ENCODE measurements at regions not wholly inside any gene's neighbourhood (a gene's known extent, or its start where the extent isn't known, plus 50 kb on each side); places are given as distances from the start of the nearest gene placed in this dataset.

- DNase-seq (ENCODE audit: low read depth, low spot score): no peak
- no peak overlapping the region for H3K4me3 ChIP-seq (ENCODE audit: low read length)
Measured at GRCh38 chr2:217724471-217724870, 278.3 kb downstream of the TNS1 start.

- no peak for DNase-seq (ENCODE audit: low read depth, low spot score)
- H3K4me3 ChIP-seq (ENCODE audit: low read length): no peak overlapping the region
Measured at GRCh38 chr2:217723981-217724380, 278.8 kb downstream of the TNS1 start.

DNA sequence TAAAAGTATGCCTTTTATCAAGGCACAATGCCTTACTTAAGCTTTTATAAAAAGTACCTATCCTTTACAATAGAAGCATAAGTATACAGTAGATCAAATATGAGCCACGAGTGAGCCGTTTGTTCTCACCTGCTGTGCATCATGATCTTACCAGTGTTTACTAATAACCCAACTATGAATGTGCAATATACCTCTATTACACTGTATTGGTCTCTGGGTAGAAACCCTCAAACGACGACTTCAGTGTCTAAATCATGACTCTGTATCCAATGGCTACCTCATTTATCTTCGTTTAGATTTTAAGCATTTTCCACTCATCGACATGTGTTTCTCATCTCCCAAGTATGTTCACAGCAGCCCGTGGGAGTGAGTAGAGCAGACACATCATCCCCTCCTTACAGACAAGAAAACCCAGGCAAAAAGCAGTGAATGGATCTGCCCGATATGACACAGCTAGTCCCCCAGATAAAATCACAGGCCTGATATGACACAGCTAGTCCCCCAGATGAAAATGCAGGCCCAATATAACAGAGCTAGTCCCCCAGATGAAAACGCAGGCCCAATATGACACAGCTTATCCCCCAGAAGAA, 279.8 kb downstream of the TNS1 start:
- no peak overlapping the region for H3K4me3 ChIP-seq (ENCODE audit: low read length)
- DNase-seq (ENCODE audit: low read depth, low spot score): no peak

- DNase-seq (ENCODE audit: low read depth, low spot score): no peak
- H3K4me3 ChIP-seq (ENCODE audit: low read length): no peak overlapping the region
Measured at GRCh38 chr2:217717646-217718045, 285.1 kb downstream of the TNS1 start.

DNA sequence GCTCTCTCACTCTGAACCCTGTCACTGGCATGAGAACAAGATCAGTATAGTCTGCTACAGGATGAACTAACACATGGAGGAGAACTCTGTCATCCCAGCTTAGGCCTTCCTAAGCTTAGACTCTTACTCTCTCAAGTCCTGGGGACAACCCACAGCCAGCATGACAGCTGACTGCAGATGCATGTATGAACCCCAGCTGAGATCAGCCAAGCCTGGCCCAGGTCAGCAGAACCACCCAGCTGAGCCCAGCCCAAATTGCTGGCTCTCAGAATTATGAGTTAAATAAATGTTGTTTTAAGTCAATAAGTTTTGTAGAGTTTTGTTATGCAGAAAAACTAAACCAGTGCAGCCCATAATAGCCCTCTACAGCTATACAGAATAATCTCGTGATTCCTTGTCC, 287.3 kb downstream of the TNS1 start:
- H3K4me3 ChIP-seq (ENCODE audit: low read length): no peak overlapping the region

GRCh38 chr2:217714287-217714751, 288.5 kb downstream of the TNS1 start:
- H3K4me3 ChIP-seq (ENCODE audit: low read length): no peak overlapping the region
- no peak for DNase-seq (ENCODE audit: low read depth, low spot score)

More for the DNA sequence above, 287.3 kb downstream of the TNS1 start:
- no peak for DNase-seq (ENCODE audit: low read depth, low spot score)

DNA sequence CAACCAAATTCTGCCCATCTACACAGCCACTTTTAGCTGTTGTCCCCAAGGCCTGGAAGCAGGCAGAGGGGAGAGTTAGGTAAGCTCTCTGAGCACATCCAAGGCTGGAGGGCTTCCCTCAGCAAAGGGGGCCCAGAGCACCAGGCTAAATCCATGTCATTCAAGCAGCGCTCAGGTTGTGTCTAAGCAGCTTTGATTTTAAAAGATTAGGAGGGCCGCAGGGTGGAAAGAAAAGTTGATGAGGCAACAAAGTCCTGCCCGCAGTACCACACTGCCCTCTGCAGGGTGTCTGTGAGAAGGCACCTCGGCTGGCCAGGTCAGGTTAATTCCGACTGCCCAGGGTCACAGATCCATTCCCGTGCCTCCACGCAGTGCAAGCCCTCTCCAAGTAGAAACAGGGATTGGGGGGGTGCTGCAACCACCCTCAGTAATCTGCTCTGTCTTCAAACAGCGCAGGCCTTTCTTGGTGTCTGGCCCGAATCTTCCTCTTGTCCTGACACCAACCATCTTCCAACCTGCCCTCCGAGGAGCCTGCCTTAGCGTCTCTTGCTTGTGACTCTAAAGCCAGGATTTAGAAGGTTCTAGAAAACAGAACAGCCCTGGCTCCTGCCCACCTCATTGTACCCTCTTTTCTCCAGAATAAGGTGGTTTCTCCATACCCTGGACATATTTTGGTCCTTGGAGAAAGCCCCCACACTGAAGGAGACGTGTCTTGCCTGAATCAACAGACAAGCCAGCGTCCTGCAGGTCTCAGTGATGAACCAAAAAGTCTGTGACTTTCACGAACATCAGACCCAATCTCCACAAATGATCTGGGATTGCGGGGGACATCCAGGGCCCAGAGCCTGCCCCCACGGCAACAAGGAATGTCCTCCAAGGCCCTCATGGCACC, 289.2 kb downstream of the TNS1 start:
- H3K4me3 ChIP-seq (ENCODE audit: low read length): no peak overlapping the region
- DNase-seq (ENCODE audit: low read depth, low spot score): peak; percentile 35

GRCh38 chr2:217712431-217712830, 290.4 kb downstream of the TNS1 start:
- no peak overlapping the region for H3K4me3 ChIP-seq (ENCODE audit: low read length)
- no peak for DNase-seq (ENCODE audit: low read depth, low spot score)

- no peak overlapping the region for H3K4me3 ChIP-seq (ENCODE audit: low read length)
- DNase-seq (ENCODE audit: low read depth, low spot score): no peak
Measured at GRCh38 chr2:217711188-217711587, 291.6 kb downstream of the TNS1 start.

DNA sequence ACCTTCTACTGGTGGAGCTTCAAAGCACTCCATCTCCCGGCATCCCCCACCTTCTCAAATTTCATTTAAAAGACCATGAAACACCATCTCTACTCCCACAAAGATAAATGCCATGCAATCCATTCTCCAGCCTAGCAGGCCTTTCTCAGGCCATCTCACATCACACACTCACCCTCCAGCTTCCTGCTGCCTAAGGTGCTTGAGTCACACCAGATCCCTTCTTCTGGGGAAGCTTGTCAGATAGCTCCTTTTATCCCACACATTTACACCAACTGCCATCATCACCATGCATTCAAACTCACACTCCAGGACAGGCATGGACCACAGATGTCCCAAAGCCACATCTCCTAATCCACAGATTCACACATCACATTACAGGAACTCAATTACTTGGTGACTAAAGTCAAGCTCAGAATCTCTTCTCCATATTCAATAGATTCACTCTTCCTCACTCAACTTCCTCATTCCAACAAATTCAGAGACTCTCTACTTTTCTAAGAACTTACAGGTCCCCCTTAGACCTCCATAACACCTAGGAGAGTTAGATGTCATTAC, 292.5 kb downstream of the TNS1 start:
- DNase-seq (ENCODE audit: low read depth, low spot score): no peak
- H3K4me3 ChIP-seq (ENCODE audit: low read length): no peak overlapping the region

DNA sequence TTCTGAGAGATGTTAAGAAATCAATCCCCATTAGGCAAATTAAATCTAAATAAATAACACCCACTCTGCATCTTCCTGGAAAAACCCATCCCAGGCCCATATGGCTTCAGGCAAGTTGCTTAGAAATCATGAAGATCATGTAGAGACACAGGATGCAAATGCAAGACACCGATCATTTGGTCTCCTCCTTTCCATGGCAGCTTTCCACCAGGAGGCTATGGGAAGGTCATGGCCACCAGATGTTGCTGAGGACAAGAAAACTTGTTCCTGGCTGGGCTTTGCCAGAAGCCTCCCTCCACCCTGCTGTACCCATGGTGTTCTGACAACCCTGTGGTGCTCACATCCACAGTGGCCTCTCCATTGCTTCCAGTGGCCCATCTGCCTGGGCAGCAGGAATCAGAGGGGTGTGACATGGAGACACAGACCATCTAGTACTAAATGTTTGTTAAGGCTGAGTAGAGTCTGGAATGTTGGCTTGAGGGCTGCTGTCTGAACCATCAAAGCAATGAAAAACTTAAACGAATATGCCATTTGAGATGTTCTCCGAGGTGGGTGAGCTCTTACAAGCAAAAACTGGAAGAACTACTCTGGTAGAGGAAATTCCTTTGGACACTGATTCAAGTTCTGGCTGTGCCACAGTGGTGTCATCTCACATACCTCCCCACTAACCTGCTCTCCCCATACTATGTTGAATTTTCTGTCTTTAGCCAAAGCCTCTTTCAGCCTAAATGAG, 293.2 kb downstream of the TNS1 start:
- H3K4me3 ChIP-seq (ENCODE audit: low read length): no peak overlapping the region
- no peak for DNase-seq (ENCODE audit: low read depth, low spot score)

DNA sequence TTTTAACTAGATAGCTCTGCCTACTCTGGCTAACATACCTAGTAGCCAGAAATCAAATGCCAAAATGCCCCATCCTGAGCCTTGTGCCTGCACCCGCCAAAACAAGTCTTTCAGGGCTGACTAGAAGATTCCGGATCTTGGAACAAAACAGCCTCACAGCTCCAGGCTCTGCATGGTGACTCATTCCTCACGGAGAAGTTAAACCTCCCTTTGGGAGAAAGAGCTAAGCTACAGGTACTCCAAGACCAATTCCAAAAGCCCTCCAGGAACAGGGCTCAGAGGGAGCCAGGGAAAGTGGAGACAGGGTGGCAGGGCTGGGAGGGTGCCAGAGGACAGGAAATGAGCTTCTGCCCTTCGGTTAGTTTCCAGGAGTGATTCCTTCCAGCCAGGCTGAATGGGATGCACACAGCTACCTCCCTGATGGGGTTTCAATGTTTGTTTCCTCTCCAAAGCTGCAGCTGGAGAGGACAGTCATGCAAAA, 295.6 kb downstream of the TNS1 start:
- DNase-seq (ENCODE audit: low read depth, low spot score): no peak
- no peak overlapping the region for H3K4me3 ChIP-seq (ENCODE audit: low read length)

DNA sequence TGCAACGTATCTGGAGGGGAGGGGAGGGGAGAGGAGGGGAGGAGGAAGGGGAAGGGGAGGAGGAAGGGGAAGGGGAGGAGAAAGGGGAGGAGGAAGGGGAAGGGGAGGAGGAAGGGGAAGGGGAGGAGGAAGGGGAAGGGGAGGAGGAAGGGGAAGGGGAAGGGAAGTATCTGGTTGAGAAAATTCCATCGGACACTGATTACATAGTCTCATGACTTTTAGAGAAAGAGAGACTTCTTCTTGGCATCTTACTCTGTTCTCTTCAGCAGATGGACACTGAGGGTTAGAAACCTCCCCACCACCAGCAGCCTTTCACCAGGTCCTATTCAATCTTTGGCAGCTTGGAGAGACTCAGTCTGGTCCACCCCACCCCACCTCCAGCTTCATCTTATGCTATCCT, 296.3 kb downstream of the TNS1 start:
- no peak overlapping the region for H3K4me3 ChIP-seq (ENCODE audit: low read length)
- DNase-seq (ENCODE audit: low read depth, low spot score): no peak

DNA sequence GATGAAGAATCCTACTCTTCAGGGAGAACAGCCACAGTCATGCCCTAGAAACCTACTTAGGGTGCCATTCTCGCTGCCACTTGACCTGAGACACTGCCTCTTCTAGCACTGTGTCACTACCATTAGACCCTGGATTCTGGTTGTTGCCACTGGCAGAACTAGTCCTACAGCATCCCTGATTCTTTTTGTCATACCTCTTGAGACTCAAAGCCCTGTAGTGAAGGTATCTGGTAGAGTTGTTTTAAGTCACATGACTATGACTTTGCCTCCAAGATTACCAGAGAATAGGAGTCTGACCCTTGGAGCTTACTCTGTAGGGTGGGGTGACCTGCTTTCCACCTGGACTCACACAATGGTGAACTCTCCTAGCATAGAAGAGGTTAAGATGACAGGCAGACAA, 296.7 kb downstream of the TNS1 start:
- H3K4me3 ChIP-seq (ENCODE audit: low read length): no peak overlapping the region
- DNase-seq (ENCODE audit: low read depth, low spot score): no peak

DNA sequence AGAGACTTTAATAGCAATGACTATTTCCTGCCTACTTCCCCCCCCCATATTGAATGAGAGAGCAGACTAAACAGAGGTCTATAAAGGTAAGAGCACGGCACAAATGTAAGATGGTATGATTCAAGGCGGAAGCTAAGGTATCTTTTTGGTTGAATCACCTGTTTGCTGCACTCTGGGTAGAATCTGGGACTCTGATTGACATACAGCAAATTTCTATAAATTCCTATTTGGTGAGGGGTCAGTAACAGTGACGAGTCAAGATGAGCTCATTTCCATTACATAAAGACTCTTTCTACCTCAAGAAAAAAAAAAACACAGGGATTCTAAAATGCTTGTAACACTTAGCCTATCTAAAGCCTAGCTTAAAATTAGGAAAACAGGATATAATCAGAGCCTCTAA, 297.3 kb downstream of the TNS1 start:
- H3K4me3 ChIP-seq (ENCODE audit: low read length): no peak overlapping the region
- DNase-seq (ENCODE audit: low read depth, low spot score): no peak

- no peak for DNase-seq (ENCODE audit: low read depth, low spot score)
- no peak overlapping the region for H3K4me3 ChIP-seq (ENCODE audit: low read length)
Measured at GRCh38 chr2:217703999-217704398, 298.8 kb downstream of the TNS1 start.

DNA sequence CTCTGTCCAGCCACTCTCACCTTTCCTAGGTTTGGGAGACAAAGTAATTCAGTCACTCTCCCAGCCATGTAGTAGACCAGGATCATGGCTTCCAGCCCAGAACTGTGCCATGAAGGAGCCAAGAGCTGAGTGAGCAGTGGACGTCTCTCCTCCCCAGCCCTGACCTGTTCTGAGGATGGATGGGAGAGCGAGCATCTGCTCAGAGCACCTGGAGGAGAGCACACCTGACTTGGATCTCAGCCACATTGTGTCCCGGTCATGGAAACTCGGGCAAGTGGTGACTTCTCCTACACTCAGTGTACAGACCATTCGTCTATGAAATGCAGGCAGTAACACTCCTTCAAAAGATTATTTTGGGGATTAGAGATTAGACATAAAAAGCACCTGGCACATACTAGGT, 299.7 kb downstream of the TNS1 start:
- no peak overlapping the region for H3K4me3 ChIP-seq (ENCODE audit: low read length)
- DNase-seq (ENCODE audit: low read depth, low spot score): no peak

- H3K4me3 ChIP-seq (ENCODE audit: low read length): no peak overlapping the region
- DNase-seq (ENCODE audit: low read depth, low spot score): no peak
Measured at GRCh38 chr2:217701622-217702021, 301.2 kb downstream of the TNS1 start.

DNA sequence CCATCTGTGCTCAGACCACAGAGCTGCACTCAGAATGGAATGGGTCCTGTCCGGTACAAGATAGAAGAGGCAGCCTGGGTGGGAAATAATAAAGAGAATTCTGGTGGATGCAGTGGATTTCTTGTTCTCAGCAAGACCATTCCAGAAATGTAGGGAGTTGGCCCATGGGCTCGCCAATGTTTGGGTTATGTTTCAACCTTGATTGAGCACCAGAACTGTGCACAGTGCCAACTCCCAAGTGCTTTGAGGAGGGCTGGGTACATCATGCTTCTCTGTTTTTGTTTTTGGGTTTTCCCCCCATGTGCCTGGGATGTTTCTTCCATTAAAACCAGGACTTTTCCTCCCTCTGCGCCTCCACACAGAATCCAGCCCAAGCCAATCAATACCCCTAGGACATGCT, 304.1 kb downstream of the TNS1 start:
- DNase-seq (ENCODE audit: low read depth, low spot score): no peak
- no peak overlapping the region for H3K4me3 ChIP-seq (ENCODE audit: low read length)

Measured in Jurkat, Clone E6-1 (cell line).